H9 (cell line): ENCODE measurements at regions not wholly inside any gene's neighbourhood (a gene's known extent, or its start where the extent isn't known, plus 50 kb on each side); places are given as distances from the start of the nearest gene placed in this dataset.

Source experiments
- DNase-seq: peaks from one replicate; pipeline ENCODE4 v3.0.0-alpha.2; 2017
- H2AFZ ChIP-seq: one replicate; pipeline ENCODE4 v1.6.1; 2013; ENCODE audit warnings: mild to moderate bottlenecking, low read length, control low read depth, moderate library complexity
- H2AK5ac ChIP-seq: 2 replicates; pipeline ENCODE4 v1.6.1; 2013; ENCODE audit warnings: low read length, control low read depth, mixed read lengths; ENCODE audit not compliant: insufficient read length
- H2BK120ac ChIP-seq: one replicate; pipeline ENCODE4 v1.6.1; 2013; ENCODE audit warnings: low read depth, mild to moderate bottlenecking, low read length, control low read depth, inconsistent platforms; ENCODE audit not compliant: poor library complexity, severe bottlenecking
- H2BK12ac ChIP-seq: 2 replicates; pipeline ENCODE4 v1.6.1; 2013; ENCODE audit warnings: low read length, control low read depth, mixed read lengths, low read depth; ENCODE audit not compliant: insufficient read length
- H2BK15ac ChIP-seq: 2 replicates; pipeline ENCODE4 v1.6.1; 2013; ENCODE audit warnings: low read depth, low read length, control low read depth
- H2BK20ac ChIP-seq: one replicate; pipeline ENCODE4 v1.6.1; 2013; ENCODE audit warnings: low read depth, mild to moderate bottlenecking, low read length, control low read depth, inconsistent platforms; ENCODE audit not compliant: poor library complexity, severe bottlenecking
- H2BK5ac ChIP-seq: 2 replicates; pipeline ENCODE4 v1.6.1; 2013; ENCODE audit warnings: low read length, control low read depth, mixed read lengths; ENCODE audit not compliant: insufficient read length
- H3K14ac ChIP-seq: 2 replicates; pipeline ENCODE4 v1.6.1; 2013; ENCODE audit warnings: low read length, control low read depth; ENCODE audit not compliant: insufficient read depth
- H3K18ac ChIP-seq: 2 replicates; pipeline ENCODE4 v1.6.1; 2013; ENCODE audit warnings: low read depth, mild to moderate bottlenecking, mixed read lengths, low read length, control low read depth; ENCODE audit not compliant: insufficient read length
- H3K23ac ChIP-seq: 2 replicates; pipeline ENCODE4 v1.6.1; 2013; ENCODE audit warnings: low read length, control low read depth, mixed read lengths, low read depth; ENCODE audit not compliant: insufficient read length
- H3K23me2 ChIP-seq: 2 replicates; pipeline ENCODE4 v1.6.1; 2013; ENCODE audit warnings: low read depth, mild to moderate bottlenecking, mixed read lengths, low read length, control low read depth; ENCODE audit not compliant: insufficient read length, poor library complexity, severe bottlenecking
- H3K27ac ChIP-seq: 2 replicates; pipeline ENCODE4 v1.5.1; 2013; ENCODE audit warnings: low read length, control low read depth, mixed read lengths, low read depth; ENCODE audit not compliant: insufficient read length
- H3K27me3 ChIP-seq: 2 replicates; pipeline ENCODE4 v1.6.1; 2013; ENCODE audit warnings: low read length, control low read depth, inconsistent platforms; ENCODE audit not compliant: insufficient read depth
- H3K4ac ChIP-seq: 2 replicates; pipeline ENCODE4 v1.6.1; 2013; ENCODE audit warnings: low read depth, mild to moderate bottlenecking, control low read depth, inconsistent platforms, low read length, moderate library complexity
- H3K4me1 ChIP-seq: 2 replicates; pipeline ENCODE4 v1.6.1; 2013; ENCODE audit warnings: low read length, control low read depth, inconsistent platforms; ENCODE audit not compliant: insufficient read depth
- H3K4me2 ChIP-seq: 2 replicates; pipeline ENCODE4 v1.6.1; 2013; ENCODE audit warnings: low read length, control low read depth, mixed read lengths; ENCODE audit not compliant: insufficient read length, insufficient read depth
- H3K56ac ChIP-seq: 2 replicates; pipeline ENCODE4 v1.6.1; 2013; ENCODE audit warnings: low read depth, mild to moderate bottlenecking, mixed read lengths, low read length, control low read depth; ENCODE audit not compliant: insufficient read length
- H3K79me1 ChIP-seq: 2 replicates; pipeline ENCODE4 v1.6.1; 2013; ENCODE audit warnings: low read depth, mild to moderate bottlenecking, moderate library complexity, low read length, control low read depth, inconsistent platforms; ENCODE audit not compliant: insufficient read depth, poor library complexity, severe bottlenecking
- H3K79me2 ChIP-seq: 2 replicates; pipeline ENCODE4 v1.6.1; 2013; ENCODE audit warnings: low read length, control low read depth, inconsistent platforms; ENCODE audit not compliant: insufficient read depth
- H3K9ac ChIP-seq: 2 replicates; pipeline ENCODE4 v1.6.1; 2013; ENCODE audit warnings: low read length, control low read depth, mixed read lengths; ENCODE audit not compliant: insufficient read length; ENCODE audit errors: extremely low read depth
- H3K9me3 ChIP-seq: one replicate; pipeline ENCODE4 v1.6.1; 2013; ENCODE audit warnings: low read depth, low read length, inconsistent platforms; ENCODE audit not compliant: control insufficient read depth
- H3T11ph ChIP-seq: one replicate; pipeline ENCODE4 v1.6.1; 2013; ENCODE audit warnings: mild to moderate bottlenecking, low read length, control low read depth, inconsistent platforms
- H4K20me1 ChIP-seq: one replicate; pipeline ENCODE4 v1.6.1; 2013; ENCODE audit not compliant: control insufficient read depth, insufficient read length, insufficient read depth
- H4K5ac ChIP-seq: 2 replicates; pipeline ENCODE4 v1.6.1; 2013; ENCODE audit warnings: low read depth, mild to moderate bottlenecking, mixed read lengths, low read length, control low read depth; ENCODE audit not compliant: insufficient read length
- H4K8ac ChIP-seq: replicated peaks from 2 replicates; pipeline ENCODE4 v1.6.1; 2013; ENCODE audit warnings: low read length, control low read depth, mixed read lengths, low read depth; ENCODE audit not compliant: insufficient read length
- H4K91ac ChIP-seq: 2 replicates; pipeline ENCODE4 v1.6.1; 2013; ENCODE audit warnings: low read depth, mild to moderate bottlenecking, moderate library complexity, mixed read lengths, low read length, control low read depth; ENCODE audit not compliant: insufficient read length
- H3K27ac Mint-ChIP-seq, 3 experiments: 2 replicates in 2 of 3; 3 replicates in 1 of 3; pipeline ENCODE4 v1.8.0; 2020 to 2021; ENCODE audit warnings: mixed read lengths in 3 of 3, mild to moderate bottlenecking in 1 of 3, moderate library complexity in 1 of 3
- H3K27me3 Mint-ChIP-seq: 2 replicates; pipeline ENCODE4 v1.8.0; 2021; ENCODE audit warnings: low read depth, mild to moderate bottlenecking, moderate library complexity, mixed read lengths
- H3K36me3 Mint-ChIP-seq, 3 experiments: 2 replicates in 2 of 3; 3 replicates in 1 of 3; pipeline ENCODE4 v1.8.0; 2020 to 2021; ENCODE audit warnings: low read depth in 3 of 3, mixed read lengths in 3 of 3; ENCODE audit not compliant: insufficient read depth in 1 of 3
- H3K4me1 Mint-ChIP-seq, 2 experiments: 2 replicates each; pipeline ENCODE4 v1.8.0; 2020; ENCODE audit warnings: mixed read lengths in 2 of 2
- H3K4me3 Mint-ChIP-seq, 2 experiments: 2 replicates in 1 of 2; 3 replicates in 1 of 2; pipeline ENCODE4 v1.8.0; 2020 to 2021; ENCODE audit warnings: mild to moderate bottlenecking in 2 of 2, mixed read lengths in 2 of 2, moderate library complexity in 1 of 2
- H3K9me3 Mint-ChIP-seq, 2 experiments: 2 replicates in 1 of 2; 3 replicates in 1 of 2; pipeline ENCODE4 v1.8.0; 2020; ENCODE audit warnings: mild to moderate bottlenecking in 2 of 2, mixed read lengths in 2 of 2, moderate library complexity in 1 of 2
- CTCF ChIP-seq: fragments of 200-600 bp; sonication (generic); conservative IDR thresholded peaks from 3 replicates; pipeline ENCODE4 v1.8.0; 2021; ENCODE audit warnings: antibody characterized with exemption, mild to moderate bottlenecking
- WGBS: extraction: QIAGEN DNeasy Blood & Tissue Kit; methylation state at CpG from one replicate; pipeline ENCODE4 v1.1.7; 2013; ENCODE audit warnings: missing lambda C conversion rate, low lambda C conversion rate, mixed read lengths; ENCODE audit not compliant: insufficient read length; ENCODE audit errors: extremely low coverage; 5-methylcytosine and 5-hydroxymethylcytosine counted together

- no peak overlapping the region for H3K4ac ChIP-seq
- H2BK120ac ChIP-seq: no peak overlapping the region
- no peak overlapping the region for H4K91ac ChIP-seq
- H3K9ac ChIP-seq: no peak overlapping the region
- Mint-ChIP-seq H3K27ac (no peak overlapping the region), H3K9me3 (no peaks in the 10 kb centered on the region), H3K4me1 (peaks cover 2 to 5% of the 10 kb centered on the region in 2 experiments; a peak in 3 of 4 replicates), H3K27me3 (peaks cover 8% of the 10 kb centered on the region), H3K36me3 (no peaks in the 10 kb centered on the region), H3K4me3 (no peak overlapping the region)
- H2BK12ac ChIP-seq: no peak overlapping the region
- no peaks in the 10 kb centered on the region; the same call in 1 of the 2 replicates for H3K27me3 ChIP-seq
- H3K79me2 ChIP-seq: no peaks in the 10 kb centered on the region
- no peak overlapping the region for H3K56ac ChIP-seq
- no peak overlapping the region for H2BK5ac ChIP-seq
- H2AK5ac ChIP-seq: no peak overlapping the region
- H3K14ac ChIP-seq: no peak overlapping the region
- no peak overlapping the region for H3K23ac ChIP-seq
- H3K18ac ChIP-seq: no peak overlapping the region
- no CpG with 5 or more reads among the region's 2 CpGs for WGBS
- no peak overlapping the region for H4K5ac ChIP-seq
- no peak overlapping the region for H2BK15ac ChIP-seq
- H2AFZ ChIP-seq: no peak overlapping the region
- H4K20me1 ChIP-seq: no peaks in the 10 kb centered on the region
- H3K27ac ChIP-seq: no peak overlapping the region
- no peak overlapping the region for H3T11ph ChIP-seq
- H3K9me3 ChIP-seq: no peaks in the 10 kb centered on the region
- no peaks in the 10 kb centered on the region for H3K23me2 ChIP-seq
- TF ChIP-seq CTCF: no peak
- no peak overlapping the region for H4K8ac ChIP-seq
- no peak overlapping the region for H2BK20ac ChIP-seq
- no peaks in the 10 kb centered on the region; the same call in 1 of the 2 replicates for H3K4me1 ChIP-seq
- DNase-seq: no peak
- H3K4me2 ChIP-seq: no peak overlapping the region
- no peaks in the 10 kb centered on the region for H3K79me1 ChIP-seq
Measured at GRCh38 chr9:68626526-68626925, 78.5 kb upstream of the PIP5K1B start.
